Hematopoietic multipotent progenitor cell (in vitro differentiated cells): ENCODE measurements at regions not wholly inside any gene's neighbourhood (a gene's known extent, or its start where the extent isn't known, plus 50 kb on each side); places are given as distances from the start of the nearest gene placed in this dataset.
"Not testable (repeated sequence)": the region's sequence is repeated elsewhere in the genome, so short reads cannot be mapped to it uniquely, and the experiment has no call there.

Experiments used
- DNase-seq, 3 donors: peaks; one replicate each; pipeline ENCODE4 v3.0.0-alpha.2; 2011 to 2015; ENCODE audit warnings: low read depth in 2 of 3, low spot score in 2 of 3

- DNase-seq: peak in 2 of 3 donors; percentile 4 to 31
Observed at GRCh38 chr11:130979386-130979972, 63.2 kb upstream of the SNX19 start.

- DNase-seq: no peak
Observed at GRCh38 chr11:130980071-130980862, 64.0 kb upstream of the SNX19 start.

- not testable (repeated sequence) for DNase-seq
Observed at GRCh38 chr11:130984241-130984640, 68.0 kb upstream of the SNX19 start.

GRCh38 chr11:130992788-130993187 lies 76.5 kb upstream of the SNX19 start:
- DNase-seq: no peak

DNA sequence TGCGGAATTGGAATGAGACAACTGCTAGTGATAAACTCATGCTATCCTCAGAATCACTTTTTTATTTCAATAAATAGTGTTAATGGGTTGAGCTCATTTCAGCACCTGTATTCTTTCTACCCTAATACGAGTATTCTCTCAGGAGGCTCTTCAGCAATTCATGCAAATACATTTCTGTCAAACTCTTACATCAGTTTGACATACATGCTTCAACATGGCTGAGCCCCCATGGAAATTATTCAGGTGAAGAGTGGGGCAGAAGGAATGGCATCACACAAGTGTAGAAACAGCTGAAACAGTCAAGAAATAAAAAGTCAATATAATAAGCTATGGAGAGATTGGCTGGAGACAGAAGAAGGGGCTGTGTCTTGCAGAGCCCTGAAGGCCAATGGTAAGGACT lies 77.8 kb upstream of the SNX19 start:
- no peak for DNase-seq

DNA sequence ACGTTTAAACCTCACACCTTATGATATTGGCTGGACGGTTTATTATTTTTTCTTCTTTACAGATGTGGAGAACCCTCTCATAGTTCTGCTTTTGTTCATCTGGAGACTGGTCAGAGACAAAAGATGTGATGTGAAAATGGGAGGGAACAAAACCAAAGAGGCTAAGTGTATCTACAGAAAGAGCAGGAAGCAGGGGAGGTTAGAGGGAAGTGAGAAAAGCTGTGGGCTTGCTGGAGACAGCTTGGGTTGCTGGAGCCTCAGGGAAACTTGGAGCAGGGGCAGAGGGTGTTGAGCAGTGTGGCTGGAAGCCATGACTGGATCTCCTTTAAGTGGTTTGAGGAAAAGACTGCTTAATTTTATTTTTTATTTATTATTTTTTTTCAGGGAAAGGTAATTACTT lies 79.0 kb upstream of the SNX19 start:
- no peak for DNase-seq

GRCh38 chr11:130997278-130997677 lies 81.0 kb upstream of the SNX19 start:
- DNase-seq: no peak

DNA sequence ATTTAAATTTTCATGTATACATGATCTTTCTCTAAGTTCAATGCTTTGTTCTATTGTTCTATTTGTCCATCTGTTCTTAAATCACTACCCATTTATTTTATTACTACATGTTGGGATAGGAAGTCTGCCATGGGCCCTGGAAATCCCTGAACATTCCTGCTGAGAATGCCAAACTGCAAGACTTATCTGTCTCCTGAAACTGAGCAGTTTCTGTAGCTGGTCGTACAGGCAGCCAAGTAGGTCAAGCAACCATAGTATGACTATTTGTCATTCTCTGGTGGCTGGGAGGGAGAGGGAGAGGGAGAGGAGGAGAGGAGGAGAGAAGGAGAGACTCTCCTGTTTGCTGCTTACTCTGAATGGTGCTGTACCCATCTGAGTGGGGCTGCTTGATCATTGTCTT lies 82.8 kb upstream of the SNX19 start:
- no peak for DNase-seq

DNA sequence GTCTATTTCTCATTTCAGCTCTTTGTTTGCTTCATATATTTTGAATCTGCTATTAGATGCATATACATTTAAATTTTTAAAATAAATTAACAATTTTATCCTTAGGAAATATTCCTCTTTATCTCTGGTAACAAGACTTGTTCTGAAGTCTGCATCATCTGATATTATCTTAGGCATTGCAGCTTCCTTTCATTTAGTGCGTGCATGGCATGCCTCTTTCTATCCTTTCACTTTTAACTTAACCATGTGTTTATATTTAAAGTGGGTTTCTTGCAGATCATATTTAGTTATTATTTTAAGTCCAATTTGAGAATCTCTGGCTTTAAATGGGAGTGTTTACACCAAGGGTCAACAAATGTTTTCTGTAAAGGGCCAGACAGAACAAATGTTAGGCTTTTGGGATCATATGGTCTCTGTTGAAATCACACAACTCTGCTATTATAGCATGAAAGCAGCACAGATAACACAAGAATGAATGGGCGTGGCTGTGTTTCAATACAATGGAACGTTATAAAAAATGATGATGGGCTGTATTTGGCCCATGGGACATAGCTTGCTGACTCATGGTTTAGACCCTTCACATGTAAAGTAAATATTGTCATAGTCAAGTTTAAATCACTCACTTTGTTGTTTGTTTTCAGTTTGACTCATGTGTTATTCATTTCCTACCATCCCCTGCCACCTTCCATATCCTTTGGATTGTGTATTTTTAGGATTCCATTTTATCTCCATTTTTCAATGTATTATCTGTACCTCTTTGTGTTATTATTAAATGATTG lies 83.9 kb upstream of the SNX19 start:
- no peak for DNase-seq

DNA sequence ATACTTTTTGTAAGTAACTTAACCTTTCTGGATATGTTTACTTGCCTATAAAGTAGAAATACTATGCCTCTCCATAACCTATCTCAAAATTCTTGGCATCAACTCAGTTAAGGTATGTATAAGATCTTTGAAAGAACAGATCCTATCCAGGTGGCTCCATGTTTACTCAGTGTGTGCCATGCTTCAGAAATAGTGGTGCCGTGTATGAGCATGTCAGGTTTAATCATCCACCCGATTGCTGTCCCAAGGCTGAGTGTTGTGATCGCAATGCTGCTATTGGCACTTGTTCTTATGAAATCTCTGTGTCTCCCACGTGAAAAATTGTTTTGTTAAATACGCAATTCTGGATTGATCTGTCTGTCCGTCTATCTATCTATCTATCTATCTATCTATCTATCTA lies 85.9 kb upstream of the SNX19 start:
- no peak for DNase-seq

DNA sequence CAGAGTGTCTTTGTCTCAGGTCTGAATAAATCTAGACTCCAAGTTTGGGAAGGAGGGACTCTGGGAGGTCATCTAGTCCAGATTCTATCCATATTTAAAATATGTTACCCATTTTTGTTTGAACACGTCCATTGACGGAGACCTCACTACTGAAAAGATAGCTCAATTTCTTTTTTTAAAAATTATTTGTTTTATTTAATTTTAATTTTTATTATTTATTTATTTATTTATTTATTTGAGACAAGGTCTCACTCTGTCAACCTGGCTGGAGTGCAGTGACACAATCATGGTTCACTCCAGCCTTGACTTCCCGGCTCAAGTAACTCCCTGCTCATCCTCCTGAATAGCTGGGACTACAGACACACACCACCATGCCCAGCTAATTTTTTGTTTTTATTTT lies 89.5 kb upstream of the SNX19 start:
- no peak for DNase-seq

- no peak for DNase-seq
Observed at GRCh38 chr11:131025020-131025419, 108.7 kb upstream of the SNX19 start.

DNA sequence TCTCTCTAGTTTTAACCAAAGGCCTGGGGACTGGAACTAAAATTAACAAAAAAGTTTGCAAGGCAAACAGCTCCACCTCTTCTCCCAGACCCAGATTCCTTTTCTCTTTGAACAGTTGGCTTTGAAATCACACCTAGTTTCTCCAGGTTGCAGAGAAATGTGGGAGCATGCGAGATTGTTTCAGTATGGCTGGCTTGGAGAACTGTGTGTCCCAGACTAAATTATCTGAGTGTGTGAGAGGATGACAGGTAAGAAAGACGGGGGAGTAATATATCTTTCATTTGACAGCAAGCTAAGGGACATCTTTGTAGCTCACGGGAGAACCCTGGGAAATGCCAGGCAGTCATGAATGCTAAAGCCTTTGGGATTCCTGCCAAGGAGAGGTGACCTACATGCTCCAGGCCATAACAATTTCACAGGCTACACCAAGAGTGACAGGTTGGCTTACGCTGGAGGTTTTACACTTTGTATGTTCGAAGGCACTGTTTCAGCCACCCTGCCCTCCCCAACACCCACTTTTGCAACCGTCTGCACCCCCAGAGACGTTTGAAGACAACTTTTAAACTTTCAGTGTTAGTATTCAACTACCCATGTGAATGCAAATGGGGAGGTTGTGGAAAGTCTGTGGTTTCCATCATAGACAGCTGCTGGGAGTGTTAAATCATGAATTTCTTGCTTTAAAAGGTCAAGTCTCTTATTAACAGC lies 109.3 kb upstream of the SNX19 start:
- DNase-seq: no peak

DNA sequence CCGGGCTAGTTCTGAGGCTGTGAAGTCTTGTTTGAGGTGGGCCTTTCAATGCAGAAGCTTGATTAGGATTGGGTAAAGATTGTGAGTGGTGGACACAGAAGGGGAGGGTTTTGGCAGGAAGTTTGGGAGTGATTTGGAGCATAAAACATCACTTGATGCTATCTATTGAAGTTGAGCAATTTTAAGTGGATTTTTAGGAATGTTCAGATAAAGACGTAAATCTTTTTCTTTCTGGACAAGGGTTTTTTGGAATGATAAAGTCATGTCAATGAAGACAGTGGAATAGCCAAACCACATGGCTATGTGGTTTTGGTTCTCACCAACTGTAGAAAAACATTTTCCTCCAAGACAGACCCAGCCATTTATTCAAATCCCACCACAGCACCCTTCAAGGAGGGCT lies 111.2 kb upstream of the SNX19 start:
- no peak for DNase-seq

DNA sequence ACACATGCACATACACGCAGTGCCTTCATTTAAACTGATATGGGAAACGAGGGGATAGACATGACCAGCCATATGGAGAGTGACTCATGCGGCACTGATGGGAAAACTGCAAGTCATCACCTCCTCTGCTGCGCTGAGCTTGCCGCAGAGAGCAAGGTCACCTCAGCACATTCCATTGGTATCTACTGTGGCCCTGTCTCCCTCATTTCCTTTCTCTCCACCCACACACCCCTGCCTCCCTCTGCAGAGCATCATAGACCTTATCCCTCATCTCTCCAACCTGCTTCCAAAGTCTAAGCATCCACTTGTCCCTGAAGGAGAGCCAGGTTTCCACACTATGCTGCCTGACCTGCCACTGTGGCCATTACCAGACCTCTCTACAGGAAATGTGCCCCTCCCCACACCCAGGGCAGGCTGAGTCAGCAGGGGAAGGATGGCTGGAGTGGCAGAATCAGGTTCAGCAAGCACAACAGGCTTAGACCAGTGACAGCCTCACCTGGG lies 116.9 kb upstream of the SNX19 start:
- peak in 2 of 3 donors; percentile 29 to 37 for DNase-seq

DNA sequence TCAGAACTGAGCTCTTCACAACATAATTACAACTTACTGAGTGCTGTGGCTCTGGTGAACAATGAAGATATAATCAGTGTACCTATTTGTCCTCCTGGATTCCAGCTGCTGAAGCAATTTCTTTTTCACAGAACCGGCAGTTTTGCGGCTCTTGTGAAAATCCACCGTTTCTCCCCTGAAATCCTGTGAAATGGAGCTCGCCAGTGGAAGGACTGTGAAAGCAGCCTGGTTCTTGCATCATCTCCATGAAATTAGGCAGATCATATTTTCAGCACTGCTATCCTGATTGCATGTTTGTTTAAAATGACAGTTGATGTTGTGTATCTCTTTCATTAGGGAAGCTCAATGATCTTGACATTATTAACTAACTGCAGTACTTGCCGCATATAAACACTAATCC lies 120.2 kb upstream of the SNX19 start:
- DNase-seq: no peak

- no peak for DNase-seq
Observed at GRCh38 chr11:131037873-131038272, 121.6 kb upstream of the SNX19 start.

GRCh38 chr11:131038597-131038996 lies 122.3 kb upstream of the SNX19 start:
- DNase-seq: no peak

DNA sequence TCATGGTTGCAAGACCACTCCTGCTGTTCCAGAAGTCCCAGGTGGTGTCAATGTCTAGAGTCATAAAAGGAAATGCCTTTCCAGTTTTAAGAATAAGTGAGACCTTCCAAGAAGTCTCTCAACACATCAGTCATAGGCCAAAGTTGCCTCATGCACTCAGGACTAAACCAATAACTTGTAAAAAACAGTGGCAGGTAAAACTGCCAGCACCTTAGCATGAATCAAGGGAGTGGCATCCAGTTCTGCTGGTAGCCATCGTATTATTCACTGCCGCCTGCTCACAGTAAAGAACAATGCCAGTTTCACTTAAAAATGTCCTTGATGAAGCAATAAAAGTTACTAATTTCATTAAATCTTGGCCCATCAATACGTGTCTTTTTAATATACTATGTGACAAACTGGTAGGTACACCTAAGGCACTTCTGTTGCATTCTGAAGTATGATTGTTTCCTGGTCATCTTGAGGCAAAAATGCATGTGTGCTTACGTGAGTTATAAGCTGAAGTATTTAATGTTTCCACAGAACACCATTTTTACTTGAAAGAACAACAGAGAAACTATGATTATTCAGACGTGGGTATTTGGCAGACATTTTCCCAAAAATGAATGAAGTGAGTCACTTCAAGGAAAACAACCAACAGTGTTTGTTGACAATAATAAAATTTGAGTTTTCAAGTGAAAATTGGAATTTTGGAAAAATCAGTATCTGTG lies 125.2 kb upstream of the SNX19 start:
- no peak for DNase-seq

DNA sequence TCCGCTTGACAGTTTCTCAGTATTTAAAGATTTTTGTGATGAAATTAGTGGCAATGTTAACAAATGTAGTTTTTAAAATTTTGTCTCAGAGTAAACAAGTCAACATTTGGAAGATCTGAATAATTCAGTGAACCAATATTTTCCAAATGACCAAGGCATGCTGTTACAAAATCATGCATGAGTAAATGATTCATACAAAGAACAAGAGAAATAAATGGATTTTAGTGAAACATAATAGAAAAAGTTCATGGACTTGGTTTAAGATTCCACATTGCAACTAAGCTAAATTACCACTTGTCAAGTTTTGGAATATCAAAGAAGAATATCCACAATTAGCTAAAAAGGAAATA lies 125.7 kb upstream of the SNX19 start:
- DNase-seq: no peak
